Omental fat pad (tissue), 3 donors: ENCODE measurements at regions not wholly inside any gene's neighbourhood (a gene's known extent, or its start where the extent isn't known, plus 50 kb on each side); places are given as distances from the start of the nearest gene placed in this dataset.

Experiments
- ATAC-seq: fragments of 150-250 bp; one replicate; pipeline ENCODE4 v1.9.1; 2016; ENCODE audit warnings: mild to moderate bottlenecking, moderate library complexity; ENCODE audit not compliant: low FRiP score
- DNase-seq: peaks from one replicate; pipeline ENCODE4 v3.0.0-alpha.2; 2019; ENCODE audit warnings: low spot score
- CTCF ChIP-seq, 3 donors: fragments of 450-650 bp; IDR thresholded peaks; one replicate each; pipeline ENCODE4 v1.5.1; 2016 to 2017; ENCODE audit warnings: antibody characterized with exemption in 3 of 3, mild to moderate bottlenecking in 3 of 3, moderate library complexity in 2 of 3

- no peak for TF ChIP-seq CTCF (IDR thresholded peaks at IDR 0.05)
- ATAC-seq (no peak), DNase-seq (no peak)
Observed at GRCh38 chr12:61107118-61107517, 1153.1 kb upstream of the USP15 start.

DNA sequence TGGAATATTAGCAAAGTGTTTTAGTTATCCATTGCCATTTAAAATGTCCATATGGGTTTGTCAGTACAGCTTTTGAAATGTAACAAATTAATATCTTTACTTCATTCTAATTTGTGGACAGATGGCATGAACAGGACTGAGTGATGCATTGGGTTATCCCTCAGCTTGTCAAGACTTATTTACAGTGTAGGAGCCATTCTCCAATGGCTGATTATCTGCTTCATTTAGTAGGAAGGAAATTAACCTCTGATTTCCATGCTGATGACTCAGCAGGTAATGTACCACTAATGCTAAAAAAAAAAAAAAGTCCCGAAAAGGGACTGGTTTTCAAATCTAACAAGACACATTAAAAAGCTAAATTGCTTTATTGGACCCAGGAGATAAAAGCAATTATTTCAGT is 1149.0 kb upstream of the USP15 start:
- no peak for ATAC-seq
- no peak for TF ChIP-seq CTCF (IDR thresholded peaks at IDR 0.05)
- no peak for DNase-seq

GRCh38 chr12:61137677-61138414 is 1122.4 kb upstream of the USP15 start:
- ATAC-seq (no peak), DNase-seq (no peak)
- no peak for TF ChIP-seq CTCF (IDR thresholded peaks at IDR 0.05)

DNA sequence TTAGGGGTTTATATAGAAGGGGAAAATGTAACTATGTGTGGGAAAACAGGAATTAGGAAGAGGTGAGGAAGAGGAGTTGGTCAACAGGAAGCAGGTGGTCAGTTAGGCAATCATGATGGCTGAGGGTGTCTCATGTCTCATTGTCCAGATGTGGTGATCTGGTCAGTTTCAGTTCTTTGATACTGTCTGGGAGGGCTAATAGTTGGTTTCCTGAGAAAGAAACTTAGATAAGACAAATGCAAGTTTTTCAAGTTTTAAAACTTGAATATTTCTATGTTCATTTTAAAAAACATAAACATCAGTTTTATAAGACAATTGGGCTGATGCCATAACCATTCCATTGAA is 1121.8 kb upstream of the USP15 start:
- TF ChIP-seq CTCF (IDR thresholded peaks at IDR 0.05), result no peak
- ATAC-seq, result no peak
- no peak for DNase-seq

- no peak for ATAC-seq
Observed at GRCh38 chr12:61161961-61162360, 1098.2 kb upstream of the USP15 start.

GRCh38 chr12:61188801-61189595 is 1071.2 kb upstream of the USP15 start:
- DNase-seq (no peak), ATAC-seq (no peak)
- TF ChIP-seq CTCF (IDR thresholded peaks at IDR 0.05), result no peak

More at GRCh38 chr12:61161961-61162360, 1098.2 kb upstream of the USP15 start:
- no peak for TF ChIP-seq CTCF (IDR thresholded peaks at IDR 0.05)
- no peak for DNase-seq

GRCh38 chr12:61213646-61214045 is 1046.6 kb upstream of the USP15 start:
- DNase-seq, result no peak
- ATAC-seq, result no peak
- TF ChIP-seq CTCF (IDR thresholded peaks at IDR 0.05), result no peak
